Right lung (tissue), 2 donors: ENCODE measurements at regions not wholly inside any gene's neighbourhood (a gene's known extent, or its start where the extent isn't known, plus 50 kb on each side); places are given as distances from the start of the nearest gene placed in this dataset.
A peak's percentile ranks its signal among the peaks of the same experiment; 100 is the strongest.
"Not testable (repeated sequence)": the region's sequence is repeated elsewhere in the genome, so short reads cannot be mapped to it uniquely, and the experiment has no call there.

Experiments
- DNase-seq, 2 donors: peaks; one replicate each; pipeline ENCODE4 v3.0.0-alpha.2; 2013

- not testable (repeated sequence) for DNase-seq
Measured at GRCh38 chr9:26492608-26493521, 399.7 kb downstream of the CAAP1 start.

- DNase-seq = not testable (repeated sequence)
Measured at GRCh38 chr9:26491922-26492607, 400.5 kb downstream of the CAAP1 start.

- DNase-seq = no peak
Measured at GRCh38 chr9:26483991-26484390, 408.6 kb downstream of the CAAP1 start.

GRCh38 chr9:26477963-26478362 is 414.6 kb downstream of the CAAP1 start:
- no peak for DNase-seq

GRCh38 chr9:26471261-26471660 is 421.3 kb downstream of the CAAP1 start:
- DNase-seq = no peak

- no peak for DNase-seq
Measured at GRCh38 chr9:26470284-26470683, 422.3 kb downstream of the CAAP1 start.

GRCh38 chr9:26463837-26464236 is 428.8 kb downstream of the CAAP1 start:
- DNase-seq = no peak

- DNase-seq = no peak
Measured at GRCh38 chr9:26462751-26463150, 429.9 kb downstream of the CAAP1 start.

GRCh38 chr9:26462213-26462612 is 430.4 kb downstream of the CAAP1 start:
- DNase-seq = no peak

- no peak for DNase-seq
Measured at GRCh38 chr9:26460624-26461023, 432.0 kb downstream of the CAAP1 start.

- DNase-seq = no peak
Measured at GRCh38 chr9:26459959-26460358, 432.6 kb downstream of the CAAP1 start.

- DNase-seq = no peak
Measured at GRCh38 chr9:26458054-26458453, 434.5 kb downstream of the CAAP1 start.

- DNase-seq = no peak
Measured at GRCh38 chr9:26457151-26457550, 435.5 kb downstream of the CAAP1 start.

- DNase-seq = no peak
Measured at GRCh38 chr9:26439061-26439624, 453.5 kb downstream of the CAAP1 start.

- no peak for DNase-seq
Measured at GRCh38 chr9:26437056-26437711, 455.4 kb downstream of the CAAP1 start.

- DNase-seq = no peak
Measured at GRCh38 chr9:26426551-26427131, 466.0 kb downstream of the CAAP1 start.

- no peak for DNase-seq
Measured at GRCh38 chr9:26418480-26418879, 474.1 kb downstream of the CAAP1 start.

- DNase-seq = no peak
Measured at GRCh38 chr9:26415528-26415927, 477.1 kb downstream of the CAAP1 start.

- peak; percentile 19 to 21 for DNase-seq
Measured at GRCh38 chr9:26413611-26414010, 479.0 kb downstream of the CAAP1 start.

GRCh38 chr9:26412446-26412845 is 480.2 kb downstream of the CAAP1 start:
- no peak for DNase-seq

- no peak for DNase-seq
Measured at GRCh38 chr9:26406676-26407075, 485.9 kb downstream of the CAAP1 start.

- DNase-seq = peak; percentile 5 to 16
Measured at GRCh38 chr9:26399556-26399955, 493.0 kb downstream of the CAAP1 start.
